NCI-H526 treated with DMSO at 0.1 percent for 48 hours (cell line): ENCODE measurements at regions not wholly inside any gene's neighbourhood (a gene's known extent, or its start where the extent isn't known, plus 50 kb on each side); places are given as distances from the start of the nearest gene placed in this dataset.
"Not testable (repeated sequence)": the region's sequence is repeated elsewhere in the genome, so short reads cannot be mapped to it uniquely, and the experiment has no call there.

Experiments used
- DNase-seq: peaks from one replicate; lab custom pipeline; 2025; lab: John Stamatoyannopoulos, UW

DNA sequence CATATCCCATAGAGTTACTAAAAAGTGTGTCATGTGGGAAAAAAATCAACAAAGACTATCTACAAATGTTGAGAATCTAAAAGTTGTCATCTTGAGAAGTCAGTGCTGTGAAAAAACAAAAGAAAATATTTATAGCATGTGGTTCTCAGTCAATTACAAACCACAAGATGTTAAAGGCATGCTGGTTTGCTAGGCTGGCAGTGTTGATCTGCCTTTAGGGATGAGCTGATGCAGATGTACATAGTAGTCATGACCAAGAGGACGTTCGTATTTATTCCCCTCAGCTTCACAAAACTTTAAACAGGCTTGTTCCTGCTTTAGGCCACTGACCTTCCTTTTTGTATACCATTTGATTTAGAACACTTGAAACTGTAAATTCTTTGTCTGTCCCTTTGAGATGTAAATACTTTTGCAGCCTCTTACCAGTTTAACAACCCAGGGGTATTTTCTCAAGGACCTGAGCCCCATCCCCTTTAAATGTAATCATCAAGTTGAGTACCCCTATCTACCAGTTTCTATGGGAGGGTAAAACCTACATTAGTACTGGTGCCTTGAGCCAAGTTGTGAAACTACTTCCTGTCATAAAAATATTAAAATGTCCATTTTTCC is 446.6 kb downstream of the KCNJ18 start:
- peak; percentile 21 for DNase-seq

- DNase-seq: peak; percentile 90
These were observed 449.8 kb downstream of the KCNJ18 start for GRCh38 chr17:22142091-22142490.

- no peak for DNase-seq
These were observed 453.4 kb downstream of the KCNJ18 start for GRCh38 chr17:22145605-22146178.

DNA sequence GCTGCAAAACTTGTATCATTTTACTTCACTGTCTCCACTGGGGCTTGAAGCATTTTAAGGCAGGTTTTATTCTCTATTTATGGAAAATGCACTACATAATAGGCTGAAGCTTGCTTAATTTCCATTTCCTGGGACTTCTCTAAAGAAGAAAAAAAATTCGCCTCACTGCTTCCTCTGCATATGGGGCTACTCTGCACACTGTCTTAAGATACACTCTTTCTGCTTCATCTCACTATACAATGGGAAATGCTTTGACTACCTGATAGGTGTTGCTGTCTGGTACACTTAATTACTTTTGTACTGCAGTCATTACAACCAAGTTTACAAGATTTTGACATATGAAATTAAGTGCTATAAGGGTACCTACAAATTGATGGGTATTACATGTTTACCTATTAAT is 466.0 kb downstream of the KCNJ18 start:
- DNase-seq: no peak

DNA sequence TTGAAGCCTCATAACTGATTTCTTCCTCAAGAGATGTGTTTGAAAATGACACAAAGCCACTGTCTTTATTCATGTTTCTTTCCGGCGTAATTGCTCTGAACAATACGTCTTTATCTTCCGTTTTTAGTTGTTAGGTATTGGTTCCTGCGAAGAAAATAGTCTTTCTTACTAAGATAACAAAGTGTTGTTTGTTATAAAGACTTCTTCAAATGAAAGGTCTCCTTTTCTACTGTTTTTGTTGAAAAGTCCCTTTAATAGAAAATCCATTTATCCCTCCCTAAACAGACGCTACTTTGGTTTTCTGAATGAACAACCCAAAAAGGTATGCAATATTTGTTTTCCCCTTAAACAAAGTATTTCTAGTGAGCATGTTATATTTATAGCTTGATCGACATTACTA is 469.1 kb downstream of the KCNJ18 start:
- DNase-seq: no peak

DNA sequence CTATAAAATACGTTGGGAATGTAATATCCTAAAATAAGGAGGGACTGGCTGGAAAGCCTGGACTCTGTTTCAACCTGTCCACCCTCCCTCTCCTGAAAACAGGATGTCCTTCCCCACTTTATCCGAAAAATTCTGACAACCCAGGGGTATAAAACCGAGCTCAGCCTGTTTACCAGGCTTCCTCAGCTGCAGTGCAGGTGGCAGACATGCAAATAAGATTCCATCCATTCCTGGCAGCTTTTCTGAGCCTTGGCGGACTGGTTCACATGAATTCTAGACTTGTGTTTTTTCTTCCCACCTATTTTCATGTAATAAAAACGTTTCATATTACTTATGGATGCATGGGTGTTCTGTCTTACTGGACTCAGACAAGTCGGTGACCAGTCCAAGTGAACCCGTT is 479.3 kb downstream of the KCNJ18 start:
- DNase-seq: peak; percentile 11

GRCh38 chr17:22193113-22193512 is 500.8 kb downstream of the KCNJ18 start:
- DNase-seq: no peak

- DNase-seq: not testable (repeated sequence)
These were observed 507.9 kb downstream of the KCNJ18 start for GRCh38 chr17:22200187-22200586.

DNA sequence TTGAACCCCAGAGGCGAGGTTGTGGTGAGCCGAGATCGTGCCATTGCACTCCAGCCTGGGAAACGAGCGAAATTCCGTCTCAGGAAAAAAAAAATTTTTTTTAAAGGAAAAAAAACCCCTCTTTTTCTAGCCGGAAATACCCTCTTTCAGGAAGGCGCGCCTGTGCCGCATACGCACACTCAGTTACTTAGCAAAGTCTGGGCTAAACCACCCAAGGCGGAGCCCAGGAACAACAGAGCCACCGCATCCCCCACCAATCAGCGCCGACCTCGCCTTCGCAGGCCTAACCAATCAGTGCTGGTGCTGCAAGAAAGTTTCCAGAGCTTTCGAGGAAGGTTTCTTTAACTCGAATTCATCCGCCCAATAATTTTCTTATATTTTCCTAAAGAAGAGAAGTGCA is 510.4 kb downstream of the KCNJ18 start:
- no peak for DNase-seq

- no peak for DNase-seq
These were observed 510.9 kb downstream of the KCNJ18 start for GRCh38 chr17:22203208-22203715.

- not testable (repeated sequence) for DNase-seq
These were observed 511.8 kb downstream of the KCNJ18 start for GRCh38 chr17:22204076-22204475.

- not testable (repeated sequence) for DNase-seq
These were observed 517.9 kb downstream of the KCNJ18 start for GRCh38 chr17:22210212-22210611.

GRCh38 chr17:22213169-22213568 is 520.8 kb downstream of the KCNJ18 start:
- DNase-seq: not testable (repeated sequence)

DNA sequence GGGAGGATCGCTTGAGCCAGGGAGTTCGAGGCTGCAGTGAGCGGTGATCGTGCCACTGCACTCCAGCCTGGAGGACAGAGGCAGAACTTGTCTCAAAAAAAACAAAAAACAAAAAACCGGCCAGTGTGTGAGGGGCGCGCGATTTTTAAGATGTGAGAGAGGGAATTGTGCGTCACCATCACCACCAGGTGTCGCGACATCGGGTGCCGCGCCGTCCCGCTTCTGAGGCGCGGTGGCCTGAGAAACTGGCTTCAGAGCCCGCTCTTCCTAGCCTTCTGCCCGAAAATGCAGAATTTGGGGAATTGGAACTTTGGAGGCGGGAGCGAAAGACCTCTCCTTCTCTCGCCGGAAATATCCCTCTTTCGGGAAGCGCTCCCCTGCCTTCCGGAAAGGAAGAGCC is 524.8 kb downstream of the KCNJ18 start:
- no peak for DNase-seq

GRCh38 chr17:22221344-22221743 is 529.0 kb downstream of the KCNJ18 start:
- DNase-seq: no peak

- DNase-seq: not testable (repeated sequence)
These were observed 534.2 kb downstream of the KCNJ18 start for GRCh38 chr17:22226477-22226876.

- DNase-seq: not testable (repeated sequence)
These were observed 534.6 kb downstream of the KCNJ18 start for GRCh38 chr17:22226932-22227331.

DNA sequence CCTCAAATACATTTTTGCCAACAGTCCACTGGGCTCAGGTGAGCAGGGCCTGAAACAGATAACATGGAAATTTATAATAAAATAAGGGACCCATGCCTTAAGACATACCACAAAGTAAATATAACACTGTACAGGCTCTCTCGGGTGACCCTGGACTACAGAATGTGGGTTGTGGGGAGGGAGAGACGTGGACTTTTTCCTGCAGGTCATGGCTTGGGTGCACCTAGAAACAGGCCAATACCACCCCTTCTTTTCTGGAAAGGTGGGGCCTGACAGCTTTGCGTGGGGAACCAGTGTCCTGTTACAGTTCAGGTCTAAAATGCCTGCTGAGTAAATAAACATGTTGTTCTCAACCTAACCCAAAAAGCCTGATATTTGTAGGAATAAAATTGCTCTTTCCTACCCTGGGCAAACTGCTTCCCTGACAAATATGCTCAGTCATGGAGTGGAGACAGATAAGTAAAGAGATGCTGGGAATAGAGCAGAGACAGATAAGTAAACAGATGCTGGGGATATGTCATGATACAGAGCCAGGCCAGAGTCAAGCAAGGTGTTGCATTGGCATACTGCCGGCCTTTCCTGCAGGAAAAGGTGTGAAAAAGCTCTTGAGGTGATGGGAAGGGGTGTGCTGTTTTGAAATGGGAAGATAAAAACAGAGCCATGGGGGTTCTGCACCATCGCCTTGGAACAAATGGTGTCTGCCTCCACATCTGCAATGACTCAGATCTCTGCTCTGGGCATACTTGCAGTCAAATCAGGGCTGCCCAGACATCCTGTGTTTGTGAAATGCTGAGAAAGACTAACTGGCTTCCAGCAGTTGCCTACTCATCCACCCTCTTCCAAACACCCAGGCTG is 535.6 kb downstream of the KCNJ18 start:
- not testable (repeated sequence) for DNase-seq

DNA sequence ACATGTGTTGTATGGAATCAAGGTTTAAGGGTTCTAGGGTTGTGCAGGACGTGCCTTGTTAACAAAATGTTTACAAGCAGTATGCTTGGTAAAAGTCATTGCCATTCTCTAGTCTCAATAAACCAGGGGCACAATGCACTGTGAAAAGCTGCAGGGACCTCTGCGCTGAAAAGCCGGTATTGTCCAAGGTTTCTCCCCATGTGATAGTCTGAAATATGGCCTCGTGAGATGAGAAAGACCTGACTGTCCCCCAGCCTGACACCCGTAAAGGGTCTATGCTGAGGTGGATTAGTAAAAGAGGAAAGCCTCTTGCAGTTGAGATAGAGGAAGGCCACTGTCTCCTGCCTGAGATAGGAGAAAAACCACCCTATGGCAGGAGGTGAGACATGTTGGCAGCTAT is 537.5 kb downstream of the KCNJ18 start:
- DNase-seq: not testable (repeated sequence)

GRCh38 chr17:22233382-22233781 is 541.1 kb downstream of the KCNJ18 start:
- no peak for DNase-seq

- DNase-seq: no peak
These were observed 550.1 kb downstream of the KCNJ18 start for GRCh38 chr17:22242472-22242871.

DNA sequence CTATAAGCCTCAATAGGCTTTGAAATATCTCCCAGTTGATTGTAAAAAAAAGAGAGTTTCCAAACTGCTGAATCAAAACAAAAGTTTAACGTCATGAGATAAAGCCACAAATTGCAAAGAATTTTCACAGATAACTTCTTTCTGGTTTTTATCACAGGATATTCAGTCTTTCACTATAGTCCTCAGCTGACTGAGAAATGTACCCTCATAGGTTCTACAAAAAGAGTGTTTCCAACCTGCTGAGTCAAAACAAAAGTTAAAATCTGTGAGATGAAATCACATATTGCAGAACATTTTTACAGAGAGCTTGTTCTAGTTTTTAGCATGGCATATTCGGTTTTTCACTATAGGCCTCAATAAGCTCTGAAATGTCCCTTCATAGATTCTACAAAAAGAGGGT is 559.2 kb downstream of the KCNJ18 start:
- no peak for DNase-seq

DNA sequence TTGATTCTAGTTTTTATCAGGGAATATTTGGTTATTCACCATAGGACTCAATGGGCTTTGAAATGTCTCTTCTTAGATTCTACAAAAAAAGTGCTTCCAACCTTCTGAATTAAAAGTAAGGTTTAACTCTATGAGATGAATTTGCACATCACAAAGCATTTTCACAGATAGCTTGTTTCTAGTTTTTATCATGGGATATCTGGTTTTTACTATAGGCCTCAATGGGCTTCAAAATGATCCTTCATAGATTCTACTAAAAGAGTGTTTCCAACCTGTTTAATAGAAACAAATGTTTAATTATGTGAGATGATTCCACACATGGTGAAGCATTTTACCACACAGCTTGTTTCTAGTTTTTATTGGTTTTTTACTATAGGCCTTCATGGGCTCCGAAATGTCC is 560.7 kb downstream of the KCNJ18 start:
- DNase-seq: no peak
